ENCODE measurements at regions not wholly inside any gene's neighbourhood (a gene's known extent, or its start where the extent isn't known, plus 50 kb on each side); places are given as distances from the start of the nearest gene placed in this dataset.
"Not testable (repeated sequence)": the region's sequence is repeated elsewhere in the genome, so short reads cannot be mapped to it uniquely, and the experiment has no call there.

- no peak for DNase-seq (ENCODE audit: low read depth in 2 of 2)
These were observed 218.4 kb upstream of the FN1 start for GRCh38 chr2:215654148-215654819.

GRCh38 chr2:215653344-215654030 lies 217.6 kb upstream of the FN1 start:
- no peak for DNase-seq (ENCODE audit: low read depth in 2 of 2)

GRCh38 chr2:215652388-215652787 lies 216.5 kb upstream of the FN1 start:
- DNase-seq (ENCODE audit: low read depth in 2 of 2), result no peak

GRCh38 chr2:215651412-215651811 lies 215.5 kb upstream of the FN1 start:
- no peak for DNase-seq (ENCODE audit: low read depth in 2 of 2)

GRCh38 chr2:215644233-215644897 lies 208.5 kb upstream of the FN1 start:
- no peak for DNase-seq (ENCODE audit: low read depth in 2 of 2)

GRCh38 chr2:215638687-215639086 lies 202.8 kb upstream of the FN1 start:
- no peak for DNase-seq (ENCODE audit: low read depth in 2 of 2)

- no peak for DNase-seq (ENCODE audit: low read depth in 2 of 2)
These were observed 201.8 kb upstream of the FN1 start for GRCh38 chr2:215637651-215638050.

- DNase-seq (ENCODE audit: low read depth in 2 of 2), result no peak
These were observed 200.9 kb upstream of the FN1 start for GRCh38 chr2:215636816-215637215.

- DNase-seq (ENCODE audit: low read depth in 2 of 2), result no peak
These were observed 199.9 kb upstream of the FN1 start for GRCh38 chr2:215635788-215636139.

GRCh38 chr2:215635071-215635787 lies 199.4 kb upstream of the FN1 start:
- no peak for DNase-seq (ENCODE audit: low read depth in 2 of 2)

- no peak for DNase-seq (ENCODE audit: low read depth in 2 of 2)
These were observed 197.5 kb upstream of the FN1 start for GRCh38 chr2:215633360-215633759.

- DNase-seq (ENCODE audit: low read depth in 2 of 2), result no peak
These were observed 195.8 kb upstream of the FN1 start for GRCh38 chr2:215631696-215632095.

GRCh38 chr2:215630796-215631195 lies 194.9 kb upstream of the FN1 start:
- not testable (repeated sequence) for DNase-seq (ENCODE audit: low read depth in 2 of 2)

GRCh38 chr2:215627771-215628170 lies 191.9 kb upstream of the FN1 start:
- no peak for DNase-seq (ENCODE audit: low read depth in 2 of 2)

GRCh38 chr2:215626812-215627281 lies 191.0 kb upstream of the FN1 start:
- no peak for DNase-seq (ENCODE audit: low read depth in 2 of 2)

- no peak for DNase-seq (ENCODE audit: low read depth in 2 of 2)
These were observed 190.2 kb upstream of the FN1 start for GRCh38 chr2:215626063-215626462.

- DNase-seq (ENCODE audit: low read depth in 2 of 2), result no peak
These were observed 189.3 kb upstream of the FN1 start for GRCh38 chr2:215625207-215625606.

- DNase-seq (ENCODE audit: low read depth in 2 of 2), result no peak
These were observed 188.6 kb upstream of the FN1 start for GRCh38 chr2:215624423-215624829.

GRCh38 chr2:215622837-215623236 lies 187.0 kb upstream of the FN1 start:
- no peak for DNase-seq (ENCODE audit: low read depth in 2 of 2)

GRCh38 chr2:215621381-215621780 lies 185.5 kb upstream of the FN1 start:
- no peak for DNase-seq (ENCODE audit: low read depth in 2 of 2)

- DNase-seq (ENCODE audit: low read depth in 2 of 2), result no peak
These were observed 184.7 kb upstream of the FN1 start for GRCh38 chr2:215620528-215620927.

- no peak for DNase-seq (ENCODE audit: low read depth in 2 of 2)
These were observed 184.1 kb upstream of the FN1 start for GRCh38 chr2:215619989-215620388.
